ENCODE measurements at regions not wholly inside any gene's neighbourhood (a gene's known extent, or its start where the extent isn't known, plus 50 kb on each side); places are given as distances from the start of the nearest gene placed in this dataset.

- FAIRE-seq (no peak), DNase-seq (no peak), ATAC-seq (no peak)
- H3K36me3 ChIP-seq = no peaks in the 10 kb centered on the region
- no peaks in the 10 kb centered on the region for H3K27me3 ChIP-seq
- intact Hi-C loops (cut with DNase I) = no loop called here
- H3K27ac ChIP-seq = no peak overlapping the region
- H3K4me3 ChIP-seq = no peak overlapping the region
- no peaks in the 10 kb centered on the region for H3K4me1 ChIP-seq
- TF ChIP-seq CTCF (IDR thresholded peaks at IDR 0.05) = no peak
- no peaks in the 10 kb centered on the region for H3K9me3 ChIP-seq
Measured at GRCh38 chr21:32174819-32175218, 104.0 kb downstream of the MIS18A start.

DNA sequence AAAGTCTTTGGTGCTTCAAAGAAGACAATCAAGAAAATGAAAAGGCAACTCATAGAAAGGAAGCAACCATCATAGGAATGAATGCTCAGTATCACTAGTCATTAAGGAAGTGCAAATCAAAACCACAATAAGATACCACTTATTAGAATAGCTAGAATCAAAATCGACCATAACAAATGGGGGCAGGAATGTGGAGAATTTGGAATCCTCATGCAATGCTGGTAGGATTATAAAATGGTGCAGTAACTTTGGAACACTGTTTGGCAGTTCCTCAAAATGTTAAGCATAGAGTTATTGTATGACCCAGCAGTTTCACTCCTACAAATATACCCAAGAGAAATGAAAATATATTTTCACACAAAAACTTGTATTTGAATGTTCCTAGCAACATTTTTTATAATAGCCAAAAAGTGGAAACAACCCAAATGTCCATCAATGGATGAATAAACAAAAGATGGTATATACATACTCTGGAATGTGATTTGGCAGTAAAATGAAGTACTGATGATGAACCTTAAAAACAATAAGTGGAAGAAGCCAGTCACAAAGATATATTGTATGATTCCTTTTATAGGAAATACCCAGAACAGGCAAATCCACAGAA, 105.6 kb downstream of the MIS18A start:
- no peak for TF ChIP-seq CTCF (IDR thresholded peaks at IDR 0.05)
- no peak for FAIRE-seq
- Histone ChIP-seq H3K27me3 (no peaks in the 10 kb centered on the region), H3K4me3 (no peak overlapping the region), H3K4me1 (no peaks in the 10 kb centered on the region), H3K9me3 (no peaks in the 10 kb centered on the region), H3K27ac (no peak overlapping the region), H3K36me3 (no peaks in the 10 kb centered on the region)
- WGBS, 2 donors = 21 to 34% methylated on average over 1 of the region's 1 CpG
- no peak for ATAC-seq
- intact Hi-C loops (cut with DNase I) = no loop called here
- DNase-seq = no peak

DNA sequence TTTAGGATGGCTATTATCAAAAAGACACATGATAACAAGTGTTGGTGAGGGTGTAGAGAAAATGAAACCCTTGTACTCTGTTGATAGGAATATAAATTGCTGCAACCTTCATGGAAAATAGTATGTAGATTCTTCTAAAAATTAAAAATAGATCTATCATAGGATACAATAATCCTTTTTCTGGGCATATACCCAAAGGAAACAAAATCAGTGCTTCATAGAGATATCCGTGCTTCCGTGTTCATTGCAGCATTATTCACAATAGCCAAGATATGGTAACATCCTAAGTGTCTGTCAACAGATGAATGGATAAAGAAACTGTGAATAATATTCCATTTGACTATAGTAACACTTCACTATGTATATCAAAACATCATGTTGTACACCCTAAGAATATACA, 106.7 kb downstream of the MIS18A start:
- no peak for DNase-seq
- Histone ChIP-seq H3K27ac (no peak overlapping the region), H3K27me3 (no peaks in the 10 kb centered on the region), H3K36me3 (no peaks in the 10 kb centered on the region), H3K4me3 (no peak overlapping the region), H3K4me1 (no peaks in the 10 kb centered on the region), H3K9me3 (no peaks in the 10 kb centered on the region)
- 52 to 65% methylated on average over 2 of the region's 2 CpGs for WGBS, 2 donors
- intact Hi-C loops (cut with DNase I) = no loop called here
- no peak for FAIRE-seq
- TF ChIP-seq CTCF (IDR thresholded peaks at IDR 0.05) = no peak
- ATAC-seq = no peak

- Histone ChIP-seq H3K27me3 (no peaks in the 10 kb centered on the region), H3K9me3 (no peaks in the 10 kb centered on the region), H3K4me3 (no peak overlapping the region), H3K36me3 (no peaks in the 10 kb centered on the region), H3K4me1 (no peaks in the 10 kb centered on the region), H3K27ac (no peak overlapping the region)
- ATAC-seq = no peak
- DNase-seq = no peak
- no peak for FAIRE-seq
- intact Hi-C loops (cut with DNase I) = no loop called here
- TF ChIP-seq CTCF (IDR thresholded peaks at IDR 0.05) = no peak
Measured at GRCh38 chr21:32167513-32167912, 111.3 kb downstream of the MIS18A start.

DNA sequence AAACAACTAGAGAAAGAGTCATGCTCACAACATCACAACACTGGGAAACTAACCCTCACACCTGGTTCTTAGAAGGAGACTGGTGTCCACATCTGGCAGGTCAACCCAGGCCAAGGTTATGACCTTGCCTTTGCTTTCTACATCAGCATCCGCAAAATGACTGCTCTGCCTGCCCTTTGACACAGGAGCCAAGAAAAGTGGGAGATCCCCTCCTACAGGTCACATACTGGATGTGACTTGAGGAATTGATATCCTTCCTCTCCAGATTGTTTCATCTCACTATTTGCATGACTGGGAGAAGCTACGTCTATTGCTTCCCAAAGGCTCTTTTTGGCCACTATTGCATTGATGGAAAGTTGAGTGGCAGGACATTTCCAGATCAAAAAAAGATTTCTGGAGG, 115.5 kb downstream of the MIS18A start:
- TF ChIP-seq CTCF (IDR thresholded peaks at IDR 0.05) = no peak
- no peaks in the 10 kb centered on the region for H3K9me3 ChIP-seq
- WGBS, 2 donors = 49 to 50% methylated on average over 2 of the region's 2 CpGs
- FAIRE-seq (no peak), DNase-seq (no peak), ATAC-seq (no peak)
- no peaks in the 10 kb centered on the region for H3K36me3 ChIP-seq
- no peak overlapping the region for H3K27ac ChIP-seq
- H3K27me3 ChIP-seq = no peaks in the 10 kb centered on the region
- intact Hi-C loops (cut with DNase I) = no loop called here
- no peak overlapping the region for H3K4me3 ChIP-seq
- H3K4me1 ChIP-seq = no peaks in the 10 kb centered on the region

Measured in pancreas (tissue), 10 donors.